ENCODE measurements at regions not wholly inside any gene's neighbourhood (a gene's known extent, or its start where the extent isn't known, plus 50 kb on each side); places are given as distances from the start of the nearest gene placed in this dataset.

DNA sequence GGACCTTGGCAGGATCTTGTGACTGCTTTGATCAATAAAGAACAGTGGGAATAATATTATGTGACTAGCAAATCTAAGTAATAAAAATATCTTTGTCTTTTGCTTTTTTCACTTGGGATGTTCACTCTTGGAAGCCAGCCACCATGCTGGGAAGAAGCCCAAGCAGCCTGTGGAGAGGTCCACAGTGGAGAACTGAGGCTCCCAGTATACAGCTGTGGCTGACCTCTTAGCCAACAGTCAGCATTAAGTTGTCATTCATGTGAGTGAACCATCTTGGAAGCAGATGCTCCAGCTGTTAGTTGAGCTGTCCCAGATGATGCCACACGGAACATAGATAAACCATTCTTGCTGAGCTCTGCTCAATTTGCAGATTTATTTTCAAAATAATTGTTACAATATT lies 160.0 kb downstream of the OSR1 start:
- no peak overlapping the region for H3K4me3 ChIP-seq
- no peak for DNase-seq
- intact Hi-C loops (cut with DNase I) = no loop called here
- H3K27ac ChIP-seq = no peak overlapping the region
- TF ChIP-seq POLR2A (IDR thresholded peaks at IDR 0.05) = no peak
- TF ChIP-seq EP300 (IDR thresholded peaks at IDR 0.05) = no peak
- TF ChIP-seq, protein P1, sequence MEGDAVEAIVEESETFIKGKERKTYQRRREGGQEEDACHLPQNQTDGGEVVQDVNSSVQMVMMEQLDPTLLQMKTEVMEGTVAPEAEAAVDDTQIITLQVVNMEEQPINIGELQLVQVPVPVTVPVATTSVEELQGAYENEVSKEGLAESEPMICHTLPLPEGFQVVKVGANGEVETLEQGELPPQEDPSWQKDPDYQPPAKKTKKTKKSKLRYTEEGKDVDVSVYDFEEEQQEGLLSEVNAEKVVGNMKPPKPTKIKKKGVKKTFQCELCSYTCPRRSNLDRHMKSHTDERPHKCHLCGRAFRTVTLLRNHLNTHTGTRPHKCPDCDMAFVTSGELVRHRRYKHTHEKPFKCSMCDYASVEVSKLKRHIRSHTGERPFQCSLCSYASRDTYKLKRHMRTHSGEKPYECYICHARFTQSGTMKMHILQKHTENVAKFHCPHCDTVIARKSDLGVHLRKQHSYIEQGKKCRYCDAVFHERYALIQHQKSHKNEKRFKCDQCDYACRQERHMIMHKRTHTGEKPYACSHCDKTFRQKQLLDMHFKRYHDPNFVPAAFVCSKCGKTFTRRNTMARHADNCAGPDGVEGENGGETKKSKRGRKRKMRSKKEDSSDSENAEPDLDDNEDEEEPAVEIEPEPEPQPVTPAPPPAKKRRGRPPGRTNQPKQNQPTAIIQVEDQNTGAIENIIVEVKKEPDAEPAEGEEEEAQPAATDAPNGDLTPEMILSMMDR (IDR thresholded peaks at IDR 0.05) = no peak
- no peaks in the 10 kb centered on the region for H3K27me3 ChIP-seq
- H3K36me3 ChIP-seq = no peaks in the 10 kb centered on the region
- no peaks in the 10 kb centered on the region for H3K9me3 ChIP-seq
- WGBS, 3 donors = 25 to 37% (median 30%) methylated on average over 1 of the region's 1 CpG
- no peaks in the 10 kb centered on the region for H3K4me1 ChIP-seq (ENCODE audit: insufficient read depth)

DNA sequence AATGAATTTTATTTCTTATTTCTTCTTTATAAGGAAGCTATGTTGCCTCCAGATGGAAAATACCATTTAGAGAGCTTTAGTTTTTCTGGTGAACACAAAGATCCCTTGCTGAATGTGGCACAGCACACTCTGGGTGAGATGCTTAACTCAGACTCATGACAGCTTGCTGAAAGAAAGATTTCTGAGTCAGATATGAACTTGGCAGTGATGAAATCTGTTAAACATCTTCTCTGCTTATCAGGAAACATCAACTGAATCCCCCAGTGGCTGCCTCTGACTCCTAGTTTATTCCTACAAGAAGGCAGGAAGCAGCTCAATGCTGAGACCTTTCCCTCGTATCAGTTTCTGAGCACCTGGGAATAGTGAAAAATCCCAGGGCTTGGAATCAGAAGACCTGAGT lies 162.8 kb downstream of the OSR1 start:
- TF ChIP-seq, protein P1 (IDR thresholded peaks at IDR 0.05) = no peak
- no peak for TF ChIP-seq POLR2A (IDR thresholded peaks at IDR 0.05)
- no peak for TF ChIP-seq EP300 (IDR thresholded peaks at IDR 0.05)
- Histone ChIP-seq H3K36me3 (no peaks in the 10 kb centered on the region), H3K27ac (no peak overlapping the region), H3K9me3 (no peaks in the 10 kb centered on the region), H3K27me3 (no peaks in the 10 kb centered on the region), H3K4me1 (ENCODE audit: insufficient read depth) (no peaks in the 10 kb centered on the region), H3K4me3 (no peak overlapping the region)
- WGBS, 3 donors = 81 to 91% (median 88%) methylated on average over 1 of the region's 1 CpG
- intact Hi-C loops (cut with DNase I) = no loop called here
- DNase-seq = no peak

DNA sequence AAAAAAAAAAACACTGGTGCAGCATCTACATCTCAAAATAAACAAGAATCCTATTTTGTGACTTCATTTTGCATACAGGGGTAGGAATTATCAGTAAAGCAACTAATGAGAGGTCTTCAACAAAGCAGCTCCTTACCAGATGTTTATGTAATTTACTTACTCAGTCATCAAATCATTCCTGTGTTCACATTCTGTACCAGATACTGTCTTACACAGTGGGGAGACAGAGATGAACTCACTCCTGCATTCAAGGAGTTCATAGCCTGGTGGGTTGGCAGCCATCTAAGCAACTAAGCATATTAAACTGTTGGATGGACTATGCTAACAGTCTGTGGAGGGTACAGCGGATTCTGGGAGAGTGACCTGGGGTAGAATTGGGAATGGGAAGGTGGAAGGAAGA lies 169.0 kb downstream of the OSR1 start:
- WGBS, 3 donors = 94 to 97% (median 97%) methylated on average over 1 of the region's 1 CpG
- Histone ChIP-seq H3K9me3 (no peaks in the 10 kb centered on the region), H3K36me3 (no peaks in the 10 kb centered on the region), H3K27ac (no peak overlapping the region), H3K27me3 (no peaks in the 10 kb centered on the region), H3K4me1 (ENCODE audit: insufficient read depth) (no peaks in the 10 kb centered on the region), H3K4me3 (no peak overlapping the region)
- TF ChIP-seq, protein P1 (IDR thresholded peaks at IDR 0.05) = no peak
- no peak for TF ChIP-seq EP300 (IDR thresholded peaks at IDR 0.05)
- TF ChIP-seq POLR2A (IDR thresholded peaks at IDR 0.05) = no peak
- intact Hi-C loops (cut with DNase I) = loop anchor here in 1 of 4 donors (10.0 kb wide), 1 partner anchor 115 kb away; no protein-coding TSS in a partner anchor
- DNase-seq = no peak

DNA sequence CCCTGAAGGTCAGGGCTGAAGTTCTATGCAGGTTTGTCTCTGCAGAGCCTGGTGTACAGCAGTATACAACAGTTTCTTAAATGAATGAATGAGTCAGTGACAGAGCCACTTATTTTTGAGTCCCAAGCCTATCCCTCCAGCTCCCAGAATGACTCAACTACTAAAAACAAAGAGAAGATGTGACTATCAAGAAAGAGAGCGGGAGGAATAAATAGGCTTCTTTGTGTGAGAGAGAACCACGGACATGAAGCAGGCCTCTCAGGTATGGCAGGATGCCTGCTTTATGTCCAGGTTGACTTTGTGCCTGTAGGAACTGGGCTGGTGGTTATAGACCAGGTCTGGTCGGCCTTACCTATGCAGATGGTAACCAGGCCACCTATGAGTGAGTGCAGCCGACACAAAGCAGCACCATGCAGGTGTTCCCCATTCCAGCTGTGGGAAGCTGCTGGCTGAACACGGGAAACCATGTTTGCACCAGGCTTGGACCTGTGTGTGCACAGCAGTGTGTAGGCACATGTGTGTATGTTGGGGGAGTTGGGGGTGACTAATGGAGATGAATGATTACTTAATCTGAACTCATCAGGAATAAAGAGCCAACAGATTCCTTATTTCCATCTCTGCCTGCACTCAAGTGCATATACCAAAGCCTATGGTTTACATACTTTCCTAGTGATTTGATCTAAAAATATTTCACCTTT lies 171.0 kb downstream of the OSR1 start:
- no peaks in the 10 kb centered on the region for H3K9me3 ChIP-seq
- TF ChIP-seq, protein P1 (IDR thresholded peaks at IDR 0.05) = no peak
- no peak for TF ChIP-seq POLR2A (IDR thresholded peaks at IDR 0.05)
- TF ChIP-seq EP300 (IDR thresholded peaks at IDR 0.05) = no peak
- DNase-seq = no peak
- no peaks in the 10 kb centered on the region for H3K4me1 ChIP-seq (ENCODE audit: insufficient read depth)
- H3K36me3 ChIP-seq = no peaks in the 10 kb centered on the region
- intact Hi-C loops (cut with DNase I) = loop anchor here in 1 of 4 donors (10.0 kb wide), 1 partner anchor 113 kb away; no protein-coding TSS in a partner anchor
- 94 to 99% (median 95%) methylated on average over 5 of the region's 5 CpGs for WGBS, 3 donors
- H3K4me3 ChIP-seq = no peak overlapping the region
- H3K27ac ChIP-seq = no peak overlapping the region
- no peaks in the 10 kb centered on the region for H3K27me3 ChIP-seq

All from ovary (tissue), 7 donors.